Daoy (cell line): ENCODE measurements at regions not wholly inside any gene's neighbourhood (a gene's known extent, or its start where the extent isn't known, plus 50 kb on each side); places are given as distances from the start of the nearest gene placed in this dataset.
A peak's percentile ranks its signal among the peaks of the same experiment; 100 is the strongest.
"Not testable (repeated sequence)": the region's sequence is repeated elsewhere in the genome, so short reads cannot be mapped to it uniquely, and the experiment has no call there.

ENCODE experiments used
- DNase-seq: peaks from one replicate; pipeline ENCODE4 v3.0.0-alpha.2; 2015; ENCODE audit warnings: low read depth

GRCh38 chr6:140001005-140001404 is 626.6 kb upstream of the CITED2 start:
- DNase-seq, result no peak

- DNase-seq, result not testable (repeated sequence)
These were observed 625.2 kb upstream of the CITED2 start for GRCh38 chr6:139999661-140000060.

GRCh38 chr6:139998478-139998877 is 624.0 kb upstream of the CITED2 start:
- DNase-seq, result not testable (repeated sequence)

- peak; percentile 25 for DNase-seq
These were observed 621.9 kb upstream of the CITED2 start for GRCh38 chr6:139996253-139996834.

- no peak for DNase-seq
These were observed 620.5 kb upstream of the CITED2 start for GRCh38 chr6:139994998-139995397.

GRCh38 chr6:139990856-139991465 is 616.5 kb upstream of the CITED2 start:
- DNase-seq, result no peak

GRCh38 chr6:139990026-139990686 is 615.7 kb upstream of the CITED2 start:
- DNase-seq, result no peak

- DNase-seq, result no peak
These were observed 614.2 kb upstream of the CITED2 start for GRCh38 chr6:139988685-139989084.

- DNase-seq, result no peak
These were observed 612.6 kb upstream of the CITED2 start for GRCh38 chr6:139987091-139987490.

GRCh38 chr6:139985236-139985815 is 610.9 kb upstream of the CITED2 start:
- DNase-seq, result no peak

- no peak for DNase-seq
These were observed 609.9 kb upstream of the CITED2 start for GRCh38 chr6:139984317-139984716.

GRCh38 chr6:139983555-139984276 is 609.3 kb upstream of the CITED2 start:
- no peak for DNase-seq

- peak; percentile 22 for DNase-seq
These were observed 608.3 kb upstream of the CITED2 start for GRCh38 chr6:139982652-139983295.

- no peak for DNase-seq
These were observed 607.7 kb upstream of the CITED2 start for GRCh38 chr6:139982195-139982594.

GRCh38 chr6:139981768-139982181 is 607.3 kb upstream of the CITED2 start:
- peak; percentile 62 for DNase-seq

GRCh38 chr6:139981066-139981624 is 606.7 kb upstream of the CITED2 start:
- DNase-seq, result no peak

GRCh38 chr6:139980631-139981030 is 606.2 kb upstream of the CITED2 start:
- DNase-seq, result peak; percentile 37

- peak; percentile 49 for DNase-seq
These were observed 604.7 kb upstream of the CITED2 start for GRCh38 chr6:139979021-139979725.

- peak; percentile 46 for DNase-seq
These were observed 603.5 kb upstream of the CITED2 start for GRCh38 chr6:139977887-139978332.

GRCh38 chr6:139973669-139974344 is 599.4 kb upstream of the CITED2 start:
- DNase-seq, result no peak
